H1 (cell line): ENCODE measurements at regions not wholly inside any gene's neighbourhood (a gene's known extent, or its start where the extent isn't known, plus 50 kb on each side); places are given as distances from the start of the nearest gene placed in this dataset.

Experiments
- CTCF ChIA-PET: fragments of 300-600 bp; sonication (Branson Sonifier 250); formaldehyde crosslinking; loops from one replicate; lab custom pipeline; 2021; ENCODE audit not compliant: partially characterized antibody; lab: Charles Lee
- POLR2A ChIA-PET: fragments of 300-600 bp; sonication (Branson Sonifier 250); formaldehyde crosslinking; loops from one replicate; lab custom pipeline; 2021; ENCODE audit warnings: inconsistent platforms; ENCODE audit not compliant: partially characterized antibody; lab: Charles Lee
- DNase-seq, 2 experiments: peaks; one replicate each; pipeline versions ENCODE4 v3.0.0 to v3.0.0-alpha.2; 2010 to 2022; ENCODE audit warnings: low spot score in 2 of 2, low read depth in 1 of 2, mixed read lengths in 1 of 2
- FAIRE-seq: peaks from 2 replicates; lab custom pipeline; 2011; peaks lifted over from hg19 to GRCh38; lab: Jason Lieb, UNC
- H2AFZ ChIP-seq: 2 replicates; pipeline ENCODE4 v1.8.1; 2012; ENCODE audit warnings: low read length, inconsistent platforms
- H2AK5ac ChIP-seq: 2 replicates; pipeline ENCODE4 v1.6.1; 2013; ENCODE audit warnings: low read depth, low read length
- H2BK120ac ChIP-seq: replicated peaks from 2 replicates; pipeline ENCODE3; 2013; ENCODE audit warnings: low read depth, low read length, inconsistent platforms
- H2BK12ac ChIP-seq: 2 replicates; pipeline ENCODE4 v1.6.1; 2013; ENCODE audit warnings: low read depth, low read length
- H2BK15ac ChIP-seq: 2 replicates; pipeline ENCODE4 v1.6.1; 2013; ENCODE audit warnings: low read length
- H2BK20ac ChIP-seq: 2 replicates; pipeline ENCODE4 v1.6.1; 2013; ENCODE audit warnings: low read length
- H2BK5ac ChIP-seq: 2 replicates; pipeline ENCODE4 v1.6.1; 2013; ENCODE audit warnings: low read depth, low read length
- H3K14ac ChIP-seq: 2 replicates; pipeline ENCODE4 v1.6.1; 2013; ENCODE audit warnings: inconsistent platforms; ENCODE audit not compliant: insufficient read length
- H3K18ac ChIP-seq: 2 replicates; pipeline ENCODE4 v1.6.1; 2013; ENCODE audit warnings: low read length; ENCODE audit errors: extremely low read depth
- H3K23ac ChIP-seq: 2 replicates; pipeline ENCODE4 v1.6.1; 2013; ENCODE audit warnings: inconsistent platforms; ENCODE audit not compliant: insufficient read length
- H3K23me2 ChIP-seq: 2 replicates; pipeline ENCODE4 v1.6.1; 2013; ENCODE audit warnings: low read depth, low read length
- H3K27ac ChIP-seq: 2 replicates; pipeline ENCODE4 v1.6.1; 2011; ENCODE audit warnings: low read depth, low read length, inconsistent platforms
- H3K27me3 ChIP-seq, 4 experiments: replicated peaks in 1 of 4; 1 replicate in 1 of 4; 2 replicates in 3 of 4; pipeline versions ENCODE4 v1.6.1 to v1.8.1; 2011 to 2013; ENCODE audit warnings: low read length in 3 of 4, mild to moderate bottlenecking in 3 of 4, inconsistent platforms in 2 of 4, mixed read lengths in 2 of 4, moderate library complexity in 1 of 4; ENCODE audit not compliant: control insufficient read depth in 3 of 4, insufficient read depth in 3 of 4; ENCODE audit errors: extremely low read depth in 1 of 4
- H3K36me3 ChIP-seq, 4 experiments: 2 replicates each; pipeline versions ENCODE4 v1.6.1 to v1.8.1; 2011 to 2013; ENCODE audit warnings: mild to moderate bottlenecking in 4 of 4, low read length in 3 of 4, moderate library complexity in 2 of 4, control low read depth in 1 of 4, inconsistent platforms in 1 of 4; ENCODE audit not compliant: insufficient read depth in 4 of 4, control insufficient read depth in 2 of 4
- H3K4ac ChIP-seq: replicated peaks from 2 replicates; pipeline ENCODE3; 2013; ENCODE audit warnings: low read length, low read depth, mixed read lengths, inconsistent platforms; ENCODE audit not compliant: insufficient read length
- H3K4me1 ChIP-seq, 4 experiments: replicated peaks in 1 of 4; 1 replicate in 1 of 4; 2 replicates in 3 of 4; pipeline versions ENCODE4 v1.6.1 to v1.8.1; 2011 to 2013; ENCODE audit warnings: low read length in 3 of 4, inconsistent platforms in 2 of 4, mixed read lengths in 1 of 4; ENCODE audit not compliant: insufficient read depth in 4 of 4, control insufficient read depth in 3 of 4
- H3K4me2 ChIP-seq, 2 experiments: 2 replicates each; pipeline versions ENCODE4 v1.6.1 to v1.8.1; 2011 to 2013; ENCODE audit warnings: low read depth in 2 of 2, low read length in 2 of 2, control low read depth in 1 of 2, inconsistent platforms in 1 of 2, mild to moderate bottlenecking in 1 of 2; ENCODE audit not compliant: insufficient read depth in 1 of 2
- H3K4me3 ChIP-seq, 4 experiments: fragments of 200-600, 300-600 bp in 1 of 4; sonication (generic), shearing (Covaris generic), sonication (Bioruptor Twin) in 1 of 4; 2 replicates each; pipeline versions ENCODE4 v1.5.1 to v1.8.1; 2011 to 2016; ENCODE audit warnings: low read length in 4 of 4, low read depth in 3 of 4, control low read depth in 2 of 4, inconsistent platforms in 2 of 4, mild to moderate bottlenecking in 2 of 4, mixed read lengths in 1 of 4, moderate library complexity in 1 of 4; ENCODE audit not compliant: insufficient read depth in 2 of 4; ENCODE audit errors: extremely low read depth in 1 of 4
- H3K56ac ChIP-seq: replicated peaks from 2 replicates; pipeline ENCODE3; 2013; ENCODE audit warnings: low read depth, mild to moderate bottlenecking, mixed read lengths, low read length, inconsistent platforms; ENCODE audit not compliant: insufficient read length
- H3K79me1 ChIP-seq: 2 replicates; pipeline ENCODE4 v1.6.1; 2013; ENCODE audit warnings: low read depth, low read length, control low read depth
- H3K79me2 ChIP-seq, 2 experiments: 2 replicates each; pipeline versions ENCODE4 v1.6.1 to v1.8.1; 2012 to 2013; ENCODE audit warnings: low read length in 2 of 2, mild to moderate bottlenecking in 2 of 2, inconsistent platforms in 1 of 2; ENCODE audit not compliant: insufficient read depth in 2 of 2, control insufficient read depth in 1 of 2
- H3K9ac ChIP-seq, 4 experiments: replicated peaks in 1 of 4; 1 replicate in 1 of 4; 2 replicates in 3 of 4; pipeline versions ENCODE4 v1.6.1 to v1.8.1; 2011 to 2013; ENCODE audit warnings: low read depth in 3 of 4, low read length in 3 of 4, control low read depth in 2 of 4, mild to moderate bottlenecking in 2 of 4, moderate library complexity in 2 of 4, inconsistent platforms in 1 of 4; ENCODE audit errors: extremely low read depth in 1 of 4
- H3K9me3 ChIP-seq, 2 experiments: 2 replicates each; pipeline versions ENCODE4 v1.6.1 to v1.8.1; 2012 to 2013; ENCODE audit warnings: mild to moderate bottlenecking in 2 of 2, moderate library complexity in 2 of 2, control low read depth in 1 of 2, inconsistent platforms in 1 of 2, low read depth in 1 of 2, low read length in 1 of 2, mixed read lengths in 1 of 2; ENCODE audit not compliant: insufficient read depth in 2 of 2
- H4K20me1 ChIP-seq, 2 experiments: replicated peaks in 1 of 2; 2 replicates each; pipeline versions ENCODE3 to v1.8.1; 2011 to 2013; ENCODE audit warnings: inconsistent platforms in 2 of 2, low read length in 2 of 2, mild to moderate bottlenecking in 1 of 2; ENCODE audit not compliant: insufficient read depth in 2 of 2, control insufficient read depth in 1 of 2
- H4K5ac ChIP-seq: 2 replicates; pipeline ENCODE4 v1.6.1; 2013; ENCODE audit warnings: low read length, low read depth, mixed read lengths, inconsistent platforms; ENCODE audit not compliant: insufficient read length
- H4K8ac ChIP-seq: 2 replicates; pipeline ENCODE4 v1.8.0; 2013; ENCODE audit warnings: mild to moderate bottlenecking, moderate library complexity, low read length, inconsistent platforms; ENCODE audit not compliant: insufficient read depth; ENCODE audit errors: extremely low read depth
- H4K91ac ChIP-seq: replicated peaks from 2 replicates; pipeline ENCODE3; 2013; ENCODE audit warnings: low read length, mixed read lengths, inconsistent platforms; ENCODE audit not compliant: insufficient read length
- BACH1 ChIP-seq: IDR thresholded peaks from 2 replicates; pipeline ENCODE4 v1.6.1; 2012; ENCODE audit warnings: low read length, improper control_type of control experiment
- HDAC2 ChIP-seq, 2 experiments: fragments of 300-600 bp in 1 of 2; sonication (generic) in 1 of 2; IDR thresholded peaks; 2 replicates each; pipeline ENCODE4 v1.6.1; 2011 to 2012; ENCODE audit warnings: low read depth in 2 of 2, low read length in 2 of 2, mild to moderate bottlenecking in 2 of 2, moderate library complexity in 2 of 2, borderline replicate concordance in 1 of 2, inconsistent platforms in 1 of 2
- HDAC6 ChIP-seq: IDR thresholded peaks from one replicate; pipeline ENCODE4 v1.7.1; 2012; ENCODE audit warnings: low read depth, mild to moderate bottlenecking, inconsistent platforms, low read length, moderate library complexity
- JUN ChIP-seq: IDR thresholded peaks from 2 replicates; pipeline ENCODE4 v1.6.1; 2011; ENCODE audit warnings: low read depth, mild to moderate bottlenecking, improper control_type of control experiment, low read length
- MAX ChIP-seq: IDR thresholded peaks from 2 replicates; pipeline ENCODE4 v1.6.1; 2012; ENCODE audit warnings: inconsistent platforms
- POLR2A ChIP-seq, 2 experiments: IDR thresholded peaks; 1 replicate in 1 of 2; 2 replicates in 1 of 2; pipeline ENCODE4 v1.6.1; 2011; ENCODE audit warnings: low read depth in 2 of 2, low read length in 2 of 2, mild to moderate bottlenecking in 2 of 2; ENCODE audit errors: control extremely low read depth in 1 of 2
- SIRT6 ChIP-seq: IDR thresholded peaks from one replicate; pipeline ENCODE4 v1.7.1; 2012; ENCODE audit warnings: low read length, inconsistent platforms
- SP1 ChIP-seq: IDR thresholded peaks from 2 replicates; pipeline ENCODE4 v1.6.1; 2011; ENCODE audit warnings: low read depth, low read length
- SP2 ChIP-seq: IDR thresholded peaks from 2 replicates; pipeline ENCODE4 v1.6.1; 2012; ENCODE audit warnings: mild to moderate bottlenecking, low read length, inconsistent platforms
- SRF ChIP-seq: IDR thresholded peaks from 2 replicates; pipeline ENCODE4 v1.6.1; 2011; ENCODE audit warnings: mild to moderate bottlenecking, low read depth, low read length, moderate library complexity
- TBP ChIP-seq: IDR thresholded peaks from 2 replicates; pipeline ENCODE4 v1.6.1; 2011; ENCODE audit warnings: low read depth, low read length, improper control_type of control experiment
- TEAD4 ChIP-seq: IDR thresholded peaks from 2 replicates; pipeline ENCODE4 v1.6.1; 2012; ENCODE audit warnings: low read depth, low read length, inconsistent platforms, mixed read lengths
- WGBS, 2 experiments: shearing (Covaris generic) in 1 of 2; methylation state at CpG; one replicate each; pipeline versions ENCODE4 v1.1.6 to v1.1.7; 2013 to 2015; ENCODE audit warnings: low lambda C conversion rate in 2 of 2, mixed read lengths in 2 of 2, inconsistent platforms in 1 of 2, low coverage in 1 of 2, missing lambda C conversion rate in 1 of 2; ENCODE audit not compliant: insufficient replicate concordance in 2 of 2, insufficient coverage in 1 of 2, insufficient read length in 1 of 2; ENCODE audit errors: extremely low coverage in 1 of 2, missing lambda C conversion rate in 1 of 2; 5-methylcytosine and 5-hydroxymethylcytosine counted together
- TF ChIP-seq, protein P1 (sequence below), 3 experiments: IDR thresholded peaks; 1 replicate in 2 of 3; 2 replicates in 1 of 3; pipeline versions ENCODE4 v1.5.1 to v1.6.1; 2011; ENCODE audit warnings: low read length in 3 of 3, mild to moderate bottlenecking in 3 of 3, inconsistent platforms in 2 of 3, low read depth in 1 of 3, moderate library complexity in 1 of 3; ENCODE audit not compliant: insufficient read depth in 1 of 3; ENCODE audit errors: control extremely low read depth in 1 of 3

- no peaks in the 10 kb centered on the region for H3K23me2 ChIP-seq
- H3K23ac ChIP-seq = no peak overlapping the region
- H3K56ac ChIP-seq = no peak overlapping the region
- H2BK120ac ChIP-seq = no peak overlapping the region
- no peak overlapping the region for H3K4me3 ChIP-seq
- no peaks in the 10 kb centered on the region for H3K79me2 ChIP-seq
- CTCF ChIA-PET = interaction anchor here (1.0 kb wide), 1 partner anchor 8 kb away, joined by 3 read pairs; no protein-coding TSS in a partner anchor
- POLR2A ChIA-PET = no interaction called here
- H2BK12ac ChIP-seq = no peak overlapping the region; the same call in 1 of the 2 replicates
- WGBS, 2 experiments = 94% methylated on average over 23 of the region's 23 CpGs; no CpG with 5 or more reads in 1 of the 2 experiments
- no peak overlapping the region for H3K18ac ChIP-seq
- no peak overlapping the region for H2AK5ac ChIP-seq
- 0 out of 4 replicates have a peak, but pooled peaks cover 0 to 4% of the 10 kb centered on the region in 2 experiments for H3K9me3 ChIP-seq
- H3K4ac ChIP-seq = no peak overlapping the region
- H3K4me1 ChIP-seq = no peaks in the 10 kb centered on the region
- no peak overlapping the region for H4K5ac ChIP-seq
- no peak overlapping the region for H3K4me2 ChIP-seq
- H3K9ac ChIP-seq = no peak overlapping the region
- H3K36me3 ChIP-seq = no peaks in the 10 kb centered on the region
- H2AFZ ChIP-seq = peak overlapping the region; percentile 70
- no peak overlapping the region for H4K91ac ChIP-seq
- H3K14ac ChIP-seq = no peak overlapping the region
- no peaks in the 10 kb centered on the region for H3K79me1 ChIP-seq
- DNase-seq (no peak), FAIRE-seq (no peak)
- H2BK15ac ChIP-seq = no peak overlapping the region
- H4K20me1 ChIP-seq = no peaks in the 10 kb centered on the region
- H3K27ac ChIP-seq = no peak overlapping the region
- no peak overlapping the region for H2BK5ac ChIP-seq
- H4K8ac ChIP-seq = no peak overlapping the region
- no peaks in the 10 kb centered on the region for H3K27me3 ChIP-seq
- no peak overlapping the region for H2BK20ac ChIP-seq
- TF ChIP-seq HDAC6 = no peak
- TF ChIP-seq HDAC2 (IDR thresholded peaks at IDR 0.05; ENCODE audit: borderline replicate concordance in 1 of 2, low read depth in 2 of 2, low read length in 2 of 2) = no peak
- TF ChIP-seq SRF = no peak
- no peak for TF ChIP-seq POLR2A (IDR thresholded peaks at IDR 0.05; ENCODE audit: control extremely low read depth in 1 of 2, low read depth in 2 of 2, low read length in 2 of 2)
- no peak for TF ChIP-seq TEAD4
- no peak for TF ChIP-seq BACH1
- TF ChIP-seq, protein P1, sequence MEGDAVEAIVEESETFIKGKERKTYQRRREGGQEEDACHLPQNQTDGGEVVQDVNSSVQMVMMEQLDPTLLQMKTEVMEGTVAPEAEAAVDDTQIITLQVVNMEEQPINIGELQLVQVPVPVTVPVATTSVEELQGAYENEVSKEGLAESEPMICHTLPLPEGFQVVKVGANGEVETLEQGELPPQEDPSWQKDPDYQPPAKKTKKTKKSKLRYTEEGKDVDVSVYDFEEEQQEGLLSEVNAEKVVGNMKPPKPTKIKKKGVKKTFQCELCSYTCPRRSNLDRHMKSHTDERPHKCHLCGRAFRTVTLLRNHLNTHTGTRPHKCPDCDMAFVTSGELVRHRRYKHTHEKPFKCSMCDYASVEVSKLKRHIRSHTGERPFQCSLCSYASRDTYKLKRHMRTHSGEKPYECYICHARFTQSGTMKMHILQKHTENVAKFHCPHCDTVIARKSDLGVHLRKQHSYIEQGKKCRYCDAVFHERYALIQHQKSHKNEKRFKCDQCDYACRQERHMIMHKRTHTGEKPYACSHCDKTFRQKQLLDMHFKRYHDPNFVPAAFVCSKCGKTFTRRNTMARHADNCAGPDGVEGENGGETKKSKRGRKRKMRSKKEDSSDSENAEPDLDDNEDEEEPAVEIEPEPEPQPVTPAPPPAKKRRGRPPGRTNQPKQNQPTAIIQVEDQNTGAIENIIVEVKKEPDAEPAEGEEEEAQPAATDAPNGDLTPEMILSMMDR (IDR thresholded peaks at IDR 0.05; ENCODE audit: control extremely low read depth in 1 of 3, insufficient read depth in 1 of 3, low read depth in 1 of 3, low read length in 3 of 3) = no peak
- no peak for TF ChIP-seq JUN
- no peak for TF ChIP-seq SP2
- TF ChIP-seq SIRT6 = no peak
- TF ChIP-seq SP1 = no peak
- no peak for TF ChIP-seq TBP
- TF ChIP-seq MAX = no peak
Measured at GRCh38 chr7:112622159-112622715, 141.4 kb downstream of the LSMEM1 start.
